ENCODE measurements at regions not wholly inside any gene's neighbourhood (a gene's known extent, or its start where the extent isn't known, plus 50 kb on each side); places are given as distances from the start of the nearest gene placed in this dataset.

DNA sequence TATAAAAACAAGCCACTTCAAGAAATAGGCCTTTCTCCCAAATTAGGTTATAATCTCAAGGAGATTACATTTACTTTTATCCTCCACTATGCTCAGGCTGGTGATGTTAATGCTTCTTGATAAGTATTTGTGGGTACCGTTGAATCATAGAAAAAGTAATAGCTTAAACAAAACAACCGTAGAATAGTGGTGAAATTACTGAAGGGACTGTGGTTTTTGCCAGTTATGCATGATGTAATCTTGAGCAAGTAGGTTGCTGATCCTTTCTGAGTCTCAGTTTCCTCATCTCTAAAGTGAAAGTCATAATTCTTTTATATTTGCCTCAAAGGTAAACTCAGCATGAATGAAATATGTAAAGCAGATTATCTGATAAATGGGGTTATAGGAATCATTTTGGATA is 187.3 kb upstream of the JAG1 start:
- H3K36me3 ChIP-seq: no peaks in the 10 kb centered on the region
- peak overlapping the region; percentile 66 for H3K27ac ChIP-seq
- TF ChIP-seq, protein P1, sequence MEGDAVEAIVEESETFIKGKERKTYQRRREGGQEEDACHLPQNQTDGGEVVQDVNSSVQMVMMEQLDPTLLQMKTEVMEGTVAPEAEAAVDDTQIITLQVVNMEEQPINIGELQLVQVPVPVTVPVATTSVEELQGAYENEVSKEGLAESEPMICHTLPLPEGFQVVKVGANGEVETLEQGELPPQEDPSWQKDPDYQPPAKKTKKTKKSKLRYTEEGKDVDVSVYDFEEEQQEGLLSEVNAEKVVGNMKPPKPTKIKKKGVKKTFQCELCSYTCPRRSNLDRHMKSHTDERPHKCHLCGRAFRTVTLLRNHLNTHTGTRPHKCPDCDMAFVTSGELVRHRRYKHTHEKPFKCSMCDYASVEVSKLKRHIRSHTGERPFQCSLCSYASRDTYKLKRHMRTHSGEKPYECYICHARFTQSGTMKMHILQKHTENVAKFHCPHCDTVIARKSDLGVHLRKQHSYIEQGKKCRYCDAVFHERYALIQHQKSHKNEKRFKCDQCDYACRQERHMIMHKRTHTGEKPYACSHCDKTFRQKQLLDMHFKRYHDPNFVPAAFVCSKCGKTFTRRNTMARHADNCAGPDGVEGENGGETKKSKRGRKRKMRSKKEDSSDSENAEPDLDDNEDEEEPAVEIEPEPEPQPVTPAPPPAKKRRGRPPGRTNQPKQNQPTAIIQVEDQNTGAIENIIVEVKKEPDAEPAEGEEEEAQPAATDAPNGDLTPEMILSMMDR (IDR thresholded peaks at IDR 0.05): no peak

DNA sequence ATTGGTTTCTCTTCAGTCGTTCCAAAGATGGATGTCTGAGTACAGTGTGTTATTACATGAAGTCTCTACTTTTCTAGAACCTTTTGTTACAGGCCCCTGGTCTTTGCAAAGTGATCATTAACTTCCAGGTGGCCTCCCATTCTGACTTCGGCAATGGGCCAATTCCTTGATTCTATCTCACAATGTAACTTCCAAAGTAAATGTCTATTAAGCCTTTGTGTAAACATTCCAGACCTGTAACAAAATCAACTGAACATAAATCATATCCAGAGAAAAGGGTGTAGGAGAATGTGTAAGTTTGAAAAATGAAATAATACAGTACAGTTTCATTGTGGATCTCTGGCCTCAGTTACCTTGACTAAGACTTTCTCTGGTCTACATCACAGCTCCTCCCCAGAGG is 187.8 kb upstream of the JAG1 start:
- H3K4me1 ChIP-seq (ENCODE audit: control insufficient read depth in 1 of 2, insufficient read depth in 1 of 2, low read depth in 1 of 2, low read length in 1 of 2): peaks cover 56 to 57% of the 10 kb centered on the region in 2 experiments
- TF ChIP-seq, protein P1 (IDR thresholded peaks at IDR 0.05): no peak
- no peaks in the 10 kb centered on the region for H3K27me3 ChIP-seq
- H3K4me3 ChIP-seq (ENCODE audit: low read depth in 1 of 2, low read length in 1 of 2): no peak overlapping the region
- peak overlapping the region; percentile 66 for H3K27ac ChIP-seq
- H3K36me3 ChIP-seq: no peaks in the 10 kb centered on the region
- no peaks in the 10 kb centered on the region for H3K9me3 ChIP-seq

More for the DNA sequence above, 187.3 kb upstream of the JAG1 start:
- Histone ChIP-seq H3K9me3 (no peaks in the 10 kb centered on the region), H3K4me1 (ENCODE audit: control insufficient read depth in 1 of 2, insufficient read depth in 1 of 2, low read depth in 1 of 2, low read length in 1 of 2) (peaks cover 61 to 62% of the 10 kb centered on the region in 2 experiments), H3K27me3 (no peaks in the 10 kb centered on the region), H3K4me3 (ENCODE audit: low read depth in 1 of 2, low read length in 1 of 2) (no peak overlapping the region)

DNA sequence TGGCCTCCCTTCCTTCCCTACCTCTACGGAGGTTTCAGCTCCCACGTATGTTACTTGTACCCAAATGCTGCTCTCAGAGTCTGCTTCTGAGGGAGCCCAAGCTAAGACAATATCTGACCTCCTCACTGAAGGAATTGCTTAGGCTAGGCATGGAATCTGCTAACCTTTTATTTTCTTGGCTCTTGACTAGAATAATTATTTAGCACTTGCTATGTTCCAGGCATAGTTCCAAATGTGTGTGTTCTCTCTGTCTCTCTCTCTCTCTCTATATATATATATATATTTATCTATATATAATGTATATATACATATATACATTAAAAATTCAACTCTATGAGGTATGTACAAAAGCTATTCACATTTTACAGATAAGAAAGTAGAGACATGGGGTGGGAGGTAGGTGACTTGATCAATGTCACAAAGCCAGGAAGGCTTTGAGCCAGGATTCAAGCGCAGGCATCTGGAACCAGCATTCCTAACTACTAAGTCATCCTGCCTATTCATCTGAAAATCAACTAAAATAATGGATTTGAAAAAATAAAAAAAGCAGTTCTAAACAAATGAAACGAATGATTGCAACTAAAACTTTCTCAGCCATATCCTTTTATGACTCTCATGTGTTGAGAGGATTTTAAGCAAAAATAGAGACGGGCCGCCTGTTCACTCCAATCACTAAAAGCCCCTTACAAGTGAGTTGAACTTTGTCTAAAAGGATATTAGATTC is 189.7 kb upstream of the JAG1 start:
- TF ChIP-seq, protein P1 (IDR thresholded peaks at IDR 0.05): no peak
- Histone ChIP-seq H3K4me3 (ENCODE audit: low read depth in 1 of 2, low read length in 1 of 2) (no peak overlapping the region), H3K27me3 (no peaks in the 10 kb centered on the region), H3K27ac (peak overlapping the region; percentile 58), H3K36me3 (no peaks in the 10 kb centered on the region), H3K9me3 (no peaks in the 10 kb centered on the region), H3K4me1 (ENCODE audit: control insufficient read depth in 1 of 2, insufficient read depth in 1 of 2, low read depth in 1 of 2, low read length in 1 of 2) (peaks cover 37 to 38% of the 10 kb centered on the region in 2 experiments)

DNA sequence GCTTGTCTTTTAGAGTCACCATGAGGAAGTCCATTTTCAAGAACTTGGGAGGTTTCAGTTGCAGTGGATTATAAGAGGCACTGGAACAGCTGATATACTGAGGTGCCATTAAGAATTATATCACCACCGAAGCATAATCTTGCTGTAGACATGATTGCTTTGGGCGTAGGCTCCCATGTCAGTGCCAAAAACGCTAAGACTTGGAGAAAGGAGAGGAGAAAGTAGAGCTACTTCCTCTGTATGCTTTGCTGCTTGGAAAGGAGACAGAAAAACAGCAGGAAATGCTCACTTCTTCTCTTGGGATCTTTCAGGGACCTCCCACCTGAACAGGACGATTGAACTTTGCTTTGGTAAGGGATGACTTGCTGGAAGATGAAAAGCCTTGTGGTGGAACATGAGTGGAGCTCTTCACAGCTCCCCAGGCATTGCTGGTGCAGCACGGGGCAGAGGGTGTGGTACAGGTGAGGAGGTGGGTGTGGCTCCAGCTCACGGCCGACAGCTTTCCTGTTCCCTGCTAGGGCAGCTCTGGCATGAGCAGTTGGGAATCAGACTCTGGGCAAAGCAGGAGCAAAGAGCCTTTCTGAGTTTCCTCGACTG is 190.4 kb upstream of the JAG1 start:
- H3K4me1 ChIP-seq (ENCODE audit: control insufficient read depth in 1 of 2, insufficient read depth in 1 of 2, low read depth in 1 of 2, low read length in 1 of 2): peaks cover 34 to 35% of the 10 kb centered on the region in 2 experiments
- peak overlapping the region; percentile 58 for H3K27ac ChIP-seq
- no peaks in the 10 kb centered on the region for H3K36me3 ChIP-seq
- H3K27me3 ChIP-seq: no peaks in the 10 kb centered on the region
- no peak overlapping the region for H3K4me3 ChIP-seq (ENCODE audit: low read depth in 1 of 2, low read length in 1 of 2)
- H3K9me3 ChIP-seq: no peaks in the 10 kb centered on the region
- TF ChIP-seq, protein P1 (IDR thresholded peaks at IDR 0.05): no peak

DNA sequence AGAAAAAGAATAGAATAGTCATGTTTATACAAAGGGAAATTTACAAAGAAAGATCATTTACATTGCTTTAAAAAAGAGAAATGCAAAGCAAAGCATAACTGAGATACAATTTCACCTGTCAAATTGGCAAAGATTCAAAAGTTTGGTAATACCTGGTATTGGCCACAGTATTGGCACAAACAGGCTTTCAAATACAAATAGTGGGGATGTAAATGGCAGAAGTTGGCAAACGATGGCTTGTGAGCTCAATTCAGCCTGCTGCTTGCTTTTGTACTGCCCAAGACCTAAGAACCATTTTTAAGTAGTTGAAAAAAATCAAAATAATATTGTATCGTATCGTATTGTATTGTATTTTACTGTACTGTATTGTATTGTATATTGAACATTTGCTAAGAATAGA is 194.5 kb upstream of the JAG1 start:
- Histone ChIP-seq H3K4me1 (ENCODE audit: control insufficient read depth in 1 of 2, insufficient read depth in 1 of 2, low read depth in 1 of 2, low read length in 1 of 2) (peaks cover 17 to 22% of the 10 kb centered on the region in 2 experiments), H3K4me3 (ENCODE audit: low read depth in 1 of 2, low read length in 1 of 2) (no peak overlapping the region), H3K27me3 (no peaks in the 10 kb centered on the region), H3K27ac (no peak overlapping the region), H3K9me3 (no peaks in the 10 kb centered on the region), H3K36me3 (no peaks in the 10 kb centered on the region)
- TF ChIP-seq, protein P1 (IDR thresholded peaks at IDR 0.05): no peak
